Tibial nerve (tissue), 4 donors: ENCODE measurements at regions not wholly inside any gene's neighbourhood (a gene's known extent, or its start where the extent isn't known, plus 50 kb on each side); places are given as distances from the start of the nearest gene placed in this dataset.

ENCODE experiments used
- EP300 ChIP-seq, 2 donors: sonication (generic); formaldehyde crosslinking; IDR thresholded peaks; one replicate each; pipeline ENCODE4 v1.6.1; 2017; ENCODE audit warnings: antibody characterized with exemption in 2 of 2, mild to moderate bottlenecking in 1 of 2
- POLR2A ChIP-seq, 2 donors: fragments of 450-650 bp; IDR thresholded peaks; one replicate each; pipeline ENCODE4 v1.6.1; 2017; ENCODE audit warnings: antibody characterized with exemption in 2 of 2, mild to moderate bottlenecking in 2 of 2, moderate library complexity in 2 of 2
- TF ChIP-seq, protein P1 (sequence below), 5 experiments: fragments of 200-600 bp in 3 of 5; fragments of 450-650 bp in 2 of 5; sonication (generic) in 3 of 5; IDR thresholded peaks; one replicate each; pipeline ENCODE4 v1.5.1; 2016 to 2019; ENCODE audit warnings: antibody characterized with exemption in 5 of 5, mild to moderate bottlenecking in 3 of 5, moderate library complexity in 2 of 5

GRCh38 chr10:61225939-61226338, 227.2 kb downstream of the TMEM26 start:
- TF ChIP-seq, protein P1, sequence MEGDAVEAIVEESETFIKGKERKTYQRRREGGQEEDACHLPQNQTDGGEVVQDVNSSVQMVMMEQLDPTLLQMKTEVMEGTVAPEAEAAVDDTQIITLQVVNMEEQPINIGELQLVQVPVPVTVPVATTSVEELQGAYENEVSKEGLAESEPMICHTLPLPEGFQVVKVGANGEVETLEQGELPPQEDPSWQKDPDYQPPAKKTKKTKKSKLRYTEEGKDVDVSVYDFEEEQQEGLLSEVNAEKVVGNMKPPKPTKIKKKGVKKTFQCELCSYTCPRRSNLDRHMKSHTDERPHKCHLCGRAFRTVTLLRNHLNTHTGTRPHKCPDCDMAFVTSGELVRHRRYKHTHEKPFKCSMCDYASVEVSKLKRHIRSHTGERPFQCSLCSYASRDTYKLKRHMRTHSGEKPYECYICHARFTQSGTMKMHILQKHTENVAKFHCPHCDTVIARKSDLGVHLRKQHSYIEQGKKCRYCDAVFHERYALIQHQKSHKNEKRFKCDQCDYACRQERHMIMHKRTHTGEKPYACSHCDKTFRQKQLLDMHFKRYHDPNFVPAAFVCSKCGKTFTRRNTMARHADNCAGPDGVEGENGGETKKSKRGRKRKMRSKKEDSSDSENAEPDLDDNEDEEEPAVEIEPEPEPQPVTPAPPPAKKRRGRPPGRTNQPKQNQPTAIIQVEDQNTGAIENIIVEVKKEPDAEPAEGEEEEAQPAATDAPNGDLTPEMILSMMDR (IDR thresholded peaks at IDR 0.05): no peak
- TF ChIP-seq EP300 (IDR thresholded peaks at IDR 0.05): no peak
- TF ChIP-seq POLR2A (IDR thresholded peaks at IDR 0.05): no peak
